MG63 (cell line): ENCODE measurements at regions not wholly inside any gene's neighbourhood (a gene's known extent, or its start where the extent isn't known, plus 50 kb on each side); places are given as distances from the start of the nearest gene placed in this dataset.

ENCODE experiments used
- DNase-seq: peaks from one replicate; pipeline ENCODE4 v3.0.0-alpha.2; 2020
- H3K27me3 ChIP-seq: fragments of 250-450 bp; sonication (Bioruptor Pico); 2 replicates; pipeline ENCODE4 v1.5.1; 2020; ENCODE audit warnings: mild to moderate bottlenecking, moderate library complexity
- H3K36me3 ChIP-seq: fragments of 250-450 bp; sonication (Bioruptor Pico); 2 replicates; pipeline ENCODE4 v1.5.1; 2020; ENCODE audit warnings: mild to moderate bottlenecking, moderate library complexity
- H3K4me3 ChIP-seq: fragments of 250-450 bp; sonication (Bioruptor Pico); 2 replicates; pipeline ENCODE4 v1.5.1; 2020; ENCODE audit warnings: mild to moderate bottlenecking, moderate library complexity
- H3K9me3 ChIP-seq: fragments of 250-450 bp; sonication (Bioruptor Pico); 2 replicates; pipeline ENCODE4 v1.5.1; 2020; ENCODE audit warnings: mild to moderate bottlenecking, moderate library complexity

GRCh38 chr7:24229481-24230226, 54.3 kb upstream of the NPY start:
- Histone ChIP-seq H3K4me3 (no peak overlapping the region), H3K27me3 (no peaks in the 10 kb centered on the region), H3K36me3 (no peaks in the 10 kb centered on the region), H3K9me3 (no peaks in the 10 kb centered on the region)
- no peak for DNase-seq

GRCh38 chr7:24231493-24231892, 52.5 kb upstream of the NPY start:
- no peak overlapping the region for H3K4me3 ChIP-seq
- no peak for DNase-seq
- no peaks in the 10 kb centered on the region for H3K27me3 ChIP-seq
- H3K9me3 ChIP-seq: no peaks in the 10 kb centered on the region
- H3K36me3 ChIP-seq: no peaks in the 10 kb centered on the region

GRCh38 chr7:24233386-24233785, 50.6 kb upstream of the NPY start:
- Histone ChIP-seq H3K4me3 (no peak overlapping the region), H3K9me3 (no peaks in the 10 kb centered on the region), H3K27me3 (no peaks in the 10 kb centered on the region), H3K36me3 (no peaks in the 10 kb centered on the region)
- DNase-seq: no peak
